Type B pancreatic cell (in vitro differentiated cells): ENCODE measurements at regions not wholly inside any gene's neighbourhood (a gene's known extent, or its start where the extent isn't known, plus 50 kb on each side); places are given as distances from the start of the nearest gene placed in this dataset.

Experiments
- DNase-seq: peaks from one replicate; pipeline ENCODE4 v3.0.0; 2021; ENCODE audit warnings: mixed read lengths; ENCODE audit not compliant: unreplicated experiment; ENCODE audit errors: extremely low spot score
- H3K27ac Mint-ChIP-seq: 2 replicates; pipeline ENCODE4 v1.8.0; 2021; ENCODE audit warnings: mild to moderate bottlenecking, mixed read lengths
- H3K27me3 Mint-ChIP-seq: 2 replicates; pipeline ENCODE4 v1.8.0; 2021; ENCODE audit warnings: mixed read lengths
- H3K36me3 Mint-ChIP-seq: 2 replicates; pipeline ENCODE4 v1.8.0; 2021; ENCODE audit warnings: mixed read lengths
- H3K4me1 Mint-ChIP-seq: one replicate; pipeline ENCODE4 v1.8.0; 2021; ENCODE audit warnings: mixed read lengths; ENCODE audit not compliant: unreplicated experiment
- H3K4me3 Mint-ChIP-seq: 2 replicates; pipeline ENCODE4 v1.8.0; 2021; ENCODE audit warnings: mild to moderate bottlenecking, mixed read lengths
- H3K9me3 Mint-ChIP-seq: 2 replicates; pipeline ENCODE4 v1.8.0; 2021; ENCODE audit warnings: mixed read lengths
- CTCF ChIP-seq: fragments of 200-600 bp; sonication (generic); conservative IDR thresholded peaks from 2 replicates; pipeline ENCODE4 v1.5.0; 2021; ENCODE audit warnings: antibody characterized with exemption, mild to moderate bottlenecking

- Mint-ChIP-seq H3K36me3 (no peaks in the 10 kb centered on the region), H3K27me3 (no peaks in the 10 kb centered on the region), H3K9me3 (no peaks in the 10 kb centered on the region), H3K27ac (peak overlapping the region; percentile 45), H3K4me1 (peaks cover 14% of the 10 kb centered on the region), H3K4me3 (no peak overlapping the region)
- TF ChIP-seq CTCF = no peak
- no peak for DNase-seq
Observed at GRCh38 chr5:92775711-92776615, 805.1 kb downstream of the NR2F1-AS1 start.

- TF ChIP-seq CTCF = no peak
- no peak overlapping the region for H3K27ac Mint-ChIP-seq
Observed at GRCh38 chr5:92769978-92770377, 811.0 kb downstream of the NR2F1-AS1 start.

GRCh38 chr5:92761585-92761984 is 819.4 kb downstream of the NR2F1-AS1 start:
- Mint-ChIP-seq H3K27ac (no peak overlapping the region), H3K36me3 (no peaks in the 10 kb centered on the region), H3K4me3 (no peak overlapping the region), H3K9me3 (no peaks in the 10 kb centered on the region), H3K27me3 (no peaks in the 10 kb centered on the region), H3K4me1 (no peaks in the 10 kb centered on the region)
- TF ChIP-seq CTCF = no peak
- no peak for DNase-seq

More at GRCh38 chr5:92769978-92770377, 811.0 kb downstream of the NR2F1-AS1 start:
- no peak for DNase-seq
- Mint-ChIP-seq H3K9me3 (no peaks in the 10 kb centered on the region), H3K4me3 (no peak overlapping the region), H3K4me1 (no peaks in the 10 kb centered on the region), H3K27me3 (no peaks in the 10 kb centered on the region), H3K36me3 (no peaks in the 10 kb centered on the region)

- no peak for DNase-seq
- TF ChIP-seq CTCF = no peak
- H3K4me1 Mint-ChIP-seq = no peaks in the 10 kb centered on the region
- no peak overlapping the region for H3K4me3 Mint-ChIP-seq
- H3K9me3 Mint-ChIP-seq = no peaks in the 10 kb centered on the region
- no peaks in the 10 kb centered on the region for H3K36me3 Mint-ChIP-seq
- no peak overlapping the region for H3K27ac Mint-ChIP-seq
- no peaks in the 10 kb centered on the region for H3K27me3 Mint-ChIP-seq
Observed at GRCh38 chr5:92760550-92760949, 820.5 kb downstream of the NR2F1-AS1 start.

GRCh38 chr5:92758552-92758951 is 822.5 kb downstream of the NR2F1-AS1 start:
- Mint-ChIP-seq H3K4me1 (no peaks in the 10 kb centered on the region), H3K9me3 (no peaks in the 10 kb centered on the region), H3K27ac (no peak overlapping the region), H3K36me3 (no peaks in the 10 kb centered on the region), H3K27me3 (no peaks in the 10 kb centered on the region), H3K4me3 (no peak overlapping the region)
- TF ChIP-seq CTCF = no peak
- no peak for DNase-seq
